GM12892 (cell line): ENCODE measurements at regions not wholly inside any gene's neighbourhood (a gene's known extent, or its start where the extent isn't known, plus 50 kb on each side); places are given as distances from the start of the nearest gene placed in this dataset.

Experiments
- POLR2A ChIP-seq: IDR thresholded peaks from 2 replicates; pipeline ENCODE4 v1.6.1; 2011; ENCODE audit warnings: low read depth, low read length, control low read depth
- POLR2AphosphoS5 ChIP-seq: IDR thresholded peaks from 2 replicates; pipeline ENCODE4 v1.6.1; 2011; ENCODE audit warnings: low read depth, low read length, control low read depth

DNA sequence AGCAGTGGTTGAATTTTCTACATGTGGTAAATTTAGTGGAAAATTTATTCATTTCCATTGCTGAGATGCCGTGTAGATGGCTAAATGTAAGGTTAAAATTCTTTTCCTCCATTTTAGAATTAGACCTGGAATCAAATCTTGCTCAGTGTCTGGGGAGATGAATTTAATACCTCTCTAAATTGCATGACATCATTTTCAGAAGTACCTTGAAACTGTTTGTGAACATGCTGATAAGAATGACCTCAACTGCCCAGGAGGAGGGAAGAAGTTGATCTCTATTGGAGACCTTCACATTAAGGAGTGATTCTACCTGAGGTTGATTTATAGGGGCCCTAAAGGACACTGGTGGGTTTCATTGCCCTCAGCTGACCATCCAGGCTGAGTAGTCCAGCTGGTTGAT, 116.7 kb upstream of the EGFLAM start:
- TF ChIP-seq POLR2A (no peak), POLR2AphosphoS5 (no peak)
